ENCODE measurements at regions not wholly inside any gene's neighbourhood (a gene's known extent, or its start where the extent isn't known, plus 50 kb on each side); places are given as distances from the start of the nearest gene placed in this dataset.
"Not testable (repeated sequence)": the region's sequence is repeated elsewhere in the genome, so short reads cannot be mapped to it uniquely, and the experiment has no call there.

DNA sequence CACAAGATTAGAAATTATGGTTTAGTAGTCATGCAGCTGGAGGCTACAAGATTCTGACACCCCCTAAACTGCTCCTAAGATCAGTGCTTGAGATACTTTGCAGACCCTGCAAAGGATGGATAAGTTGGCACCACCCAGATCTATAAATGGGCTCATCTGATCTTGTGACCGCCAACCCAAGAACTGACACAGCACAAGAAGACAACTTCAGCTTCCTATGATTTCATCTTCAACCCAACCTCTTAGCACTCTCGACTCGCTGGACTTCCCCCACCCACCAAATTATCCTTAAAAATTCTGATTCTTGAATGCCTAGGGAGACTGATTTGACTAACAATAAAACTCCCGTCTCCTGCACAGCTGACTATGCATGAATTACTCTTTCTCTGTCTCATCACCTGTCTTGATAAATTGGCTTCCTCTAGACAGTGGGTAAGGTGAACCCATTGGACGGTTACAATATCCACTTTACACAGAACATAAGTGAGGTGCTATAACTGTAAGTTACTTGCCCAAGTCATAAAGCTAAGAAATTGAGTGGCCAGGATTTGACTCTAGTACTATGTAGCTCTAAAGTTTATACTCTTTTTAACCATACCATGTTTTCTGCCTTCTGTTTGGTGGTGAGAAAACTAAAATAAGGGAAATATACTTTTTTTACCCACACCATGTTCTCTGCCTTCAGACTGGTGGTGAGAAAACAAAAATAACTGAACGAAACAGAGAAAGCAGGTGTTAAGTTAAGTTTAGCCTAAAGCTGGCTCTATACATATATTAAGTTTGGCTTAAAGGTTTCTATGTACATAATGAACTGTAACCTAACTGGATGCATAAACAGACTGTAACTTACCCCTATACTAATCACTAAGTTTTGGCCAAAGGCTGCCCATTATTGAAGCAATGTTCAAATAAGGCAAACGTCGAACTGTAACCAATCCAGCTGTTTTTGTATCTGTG lies 962.3 kb upstream of the NXPH2 start:
- DNase-seq (ENCODE audit: extremely low spot score), result no peak
- Histone ChIP-seq H3K27ac (ENCODE audit: low read depth) (no peak overlapping the region), H3K4me1 (ENCODE audit: insufficient read depth) (no peaks in the 10 kb centered on the region), H3K36me3 (ENCODE audit: insufficient read depth) (no peaks in the 10 kb centered on the region), H3K4me3 (ENCODE audit: low read depth, low read length) (no peak overlapping the region)
- WGBS, result 82% methylated on average over 8 of the region's 8 CpGs

DNA sequence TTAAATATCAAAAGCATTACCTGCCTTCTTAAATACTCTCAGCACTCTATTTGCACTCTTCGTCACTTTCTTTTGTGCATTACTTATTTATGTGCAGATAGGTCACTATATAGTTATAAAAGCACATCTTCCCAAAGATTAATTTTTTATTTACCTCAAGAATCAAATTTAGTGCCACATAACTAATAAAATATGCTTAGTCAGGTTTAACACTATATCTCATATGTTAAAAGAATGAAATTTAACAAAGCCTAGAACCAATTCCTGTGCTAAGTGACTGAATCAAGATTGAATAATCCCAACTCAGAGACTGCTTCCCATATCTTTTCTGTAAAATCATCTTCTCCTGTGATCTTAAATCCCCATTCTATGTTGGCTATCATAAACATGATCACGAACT lies 957.5 kb upstream of the NXPH2 start:
- no peaks in the 10 kb centered on the region for H3K36me3 ChIP-seq (ENCODE audit: insufficient read depth)
- 78% methylated on average over 2 of the region's 2 CpGs for WGBS
- H3K4me1 ChIP-seq (ENCODE audit: insufficient read depth), result no peaks in the 10 kb centered on the region
- H3K4me3 ChIP-seq (ENCODE audit: low read depth, low read length), result no peak overlapping the region
- no peak for DNase-seq (ENCODE audit: extremely low spot score)
- no peak overlapping the region for H3K27ac ChIP-seq (ENCODE audit: low read depth)

DNA sequence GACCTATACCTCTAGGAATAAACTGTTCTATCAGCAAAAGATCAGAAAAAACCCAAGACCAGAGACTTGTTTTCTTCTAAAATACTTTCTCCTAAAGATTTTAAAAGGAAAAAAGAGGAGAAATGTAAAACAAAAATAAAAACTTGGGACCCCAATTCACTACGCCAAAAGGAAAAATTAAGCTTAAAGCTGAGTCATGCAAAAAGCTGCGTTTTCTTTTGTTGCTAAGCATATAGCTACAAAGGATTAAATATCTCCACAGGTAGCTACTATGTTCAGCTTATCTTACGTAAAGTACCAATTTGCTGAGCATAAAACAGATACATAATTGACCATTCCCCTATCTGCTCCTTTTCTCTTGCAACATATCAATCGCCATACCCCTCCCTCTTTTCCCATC lies 950.0 kb upstream of the NXPH2 start:
- Histone ChIP-seq H3K4me3 (ENCODE audit: low read depth, low read length) (no peak overlapping the region), H3K36me3 (ENCODE audit: insufficient read depth) (no peaks in the 10 kb centered on the region), H3K27ac (ENCODE audit: low read depth) (no peak overlapping the region), H3K4me1 (ENCODE audit: insufficient read depth) (no peaks in the 10 kb centered on the region)
- 87% methylated on average over 4 of the region's 4 CpGs for WGBS
- DNase-seq (ENCODE audit: extremely low spot score), result no peak

DNA sequence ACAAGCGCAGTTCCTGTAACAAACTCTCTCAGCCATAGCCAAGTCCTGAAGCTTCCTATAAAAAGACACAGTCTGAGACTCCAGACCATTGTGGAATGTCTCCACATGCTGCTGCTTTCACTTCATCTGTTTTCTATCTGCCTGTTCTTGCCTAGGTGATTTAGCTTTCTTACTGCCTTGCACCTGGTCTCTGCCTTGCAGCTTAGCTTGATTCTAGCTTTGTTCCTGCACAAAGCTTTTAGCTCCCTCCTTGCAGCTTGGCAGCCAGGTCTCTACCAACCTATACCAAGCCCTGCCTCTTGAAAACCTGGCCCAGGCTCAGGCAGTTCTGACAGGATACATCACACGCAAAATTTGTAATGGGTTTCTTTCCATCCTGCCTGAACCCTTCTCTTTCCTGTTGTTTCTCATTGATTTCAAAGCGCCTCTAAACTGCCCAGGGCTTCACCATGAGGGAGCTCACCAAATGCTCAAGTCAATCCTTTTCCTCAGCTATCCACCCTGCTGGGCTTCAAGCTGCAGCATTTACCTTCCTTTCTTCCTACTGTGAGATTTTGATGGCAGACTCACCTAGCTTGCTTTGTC lies 941.3 kb upstream of the NXPH2 start:
- WGBS, result 52% methylated on average over 3 of the region's 3 CpGs
- no peak for DNase-seq (ENCODE audit: extremely low spot score)
- Histone ChIP-seq H3K27ac (ENCODE audit: low read depth) (no peak overlapping the region), H3K4me3 (ENCODE audit: low read depth, low read length) (no peak overlapping the region), H3K4me1 (ENCODE audit: insufficient read depth) (no peaks in the 10 kb centered on the region), H3K36me3 (ENCODE audit: insufficient read depth) (no peaks in the 10 kb centered on the region)

DNA sequence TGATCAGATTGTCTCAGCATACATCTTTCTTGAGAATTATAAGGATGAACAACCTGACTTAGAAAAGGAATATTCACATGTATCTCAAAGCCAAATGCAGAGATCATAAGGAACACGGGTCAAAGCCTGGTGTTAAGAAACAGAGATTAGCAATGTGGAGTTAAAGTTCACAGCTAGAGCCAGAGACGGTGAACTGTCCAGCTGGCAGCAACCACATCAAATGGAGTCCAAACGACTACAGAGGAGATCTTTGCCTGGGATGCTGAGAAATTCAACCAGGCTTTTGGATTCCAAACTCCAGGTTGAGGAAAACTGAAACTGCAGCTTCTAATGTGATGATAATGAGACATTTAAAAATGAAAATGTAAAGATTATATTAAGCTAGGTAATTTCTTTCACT lies 939.9 kb upstream of the NXPH2 start:
- H3K27ac ChIP-seq (ENCODE audit: low read depth), result no peak overlapping the region
- H3K4me1 ChIP-seq (ENCODE audit: insufficient read depth), result no peaks in the 10 kb centered on the region
- H3K36me3 ChIP-seq (ENCODE audit: insufficient read depth), result no peaks in the 10 kb centered on the region
- no peak for DNase-seq (ENCODE audit: extremely low spot score)
- WGBS, result 36% methylated on average over 3 of the region's 3 CpGs
- no peak overlapping the region for H3K4me3 ChIP-seq (ENCODE audit: low read depth, low read length)

DNA sequence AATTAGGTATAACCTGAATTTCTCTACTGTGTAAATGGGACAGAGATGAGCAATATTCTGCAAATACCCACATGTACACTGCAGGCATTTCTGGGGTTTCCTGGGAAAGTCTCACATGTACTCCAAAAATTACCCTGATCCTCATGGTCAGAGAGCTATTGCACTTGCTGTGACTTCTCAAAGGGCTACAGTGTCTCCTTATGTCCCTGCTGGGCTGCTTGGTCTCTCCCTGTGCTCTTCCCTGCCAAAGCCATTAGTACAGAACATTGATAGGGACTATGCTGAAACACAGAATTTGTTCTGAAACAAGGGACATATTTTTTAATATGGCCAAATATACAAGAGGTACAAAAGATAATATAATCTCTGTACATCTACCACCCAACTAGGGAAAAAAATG lies 924.4 kb upstream of the NXPH2 start:
- Histone ChIP-seq H3K4me1 (ENCODE audit: insufficient read depth) (no peaks in the 10 kb centered on the region), H3K27ac (ENCODE audit: low read depth) (no peak overlapping the region), H3K4me3 (ENCODE audit: low read depth, low read length) (no peak overlapping the region), H3K36me3 (ENCODE audit: insufficient read depth) (no peaks in the 10 kb centered on the region)
- DNase-seq (ENCODE audit: extremely low spot score), result no peak

DNA sequence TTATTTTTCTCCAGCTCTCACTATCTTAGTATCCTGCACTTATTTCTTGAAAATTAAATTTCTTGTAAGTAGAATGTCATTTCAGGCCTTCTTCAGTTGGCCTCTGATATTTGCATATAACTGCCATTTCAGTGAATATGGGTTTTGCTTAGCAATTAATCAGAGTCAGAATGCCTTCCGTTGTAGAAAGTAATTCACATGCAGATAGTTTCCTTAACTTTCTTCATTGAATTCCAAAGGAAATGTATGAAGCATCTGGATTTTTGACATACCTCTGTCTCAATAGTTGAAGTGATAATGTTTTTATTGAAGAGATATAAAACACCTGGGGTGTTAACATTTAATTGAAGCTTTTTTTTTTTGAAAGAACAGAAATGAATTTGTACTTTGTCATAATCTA lies 914.1 kb upstream of the NXPH2 start:
- Histone ChIP-seq H3K4me3 (ENCODE audit: low read depth, low read length) (no peak overlapping the region), H3K27ac (ENCODE audit: low read depth) (no peak overlapping the region), H3K36me3 (ENCODE audit: insufficient read depth) (no peaks in the 10 kb centered on the region), H3K4me1 (ENCODE audit: insufficient read depth) (no peaks in the 10 kb centered on the region)
- 43% methylated on average over 1 of the region's 1 CpG for WGBS
- DNase-seq (ENCODE audit: extremely low spot score), result no peak

DNA sequence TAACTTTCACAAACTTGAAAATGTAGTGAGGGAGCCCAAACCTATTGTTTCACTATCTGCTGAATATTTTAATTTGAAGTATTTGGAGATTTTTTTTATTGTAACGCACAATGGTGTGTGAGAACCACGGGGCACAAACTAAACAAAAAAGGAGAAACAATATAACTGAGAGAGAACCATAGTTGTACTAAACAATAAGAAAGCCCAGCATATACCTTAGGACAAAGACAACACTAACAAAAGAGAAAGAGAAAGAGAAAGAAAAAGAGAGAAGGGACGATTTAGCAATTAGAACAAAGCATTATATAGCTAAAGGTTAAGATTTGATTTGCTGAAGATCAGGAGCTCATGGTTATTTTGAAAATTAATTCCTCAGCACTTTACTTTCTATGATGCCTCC lies 906.0 kb upstream of the NXPH2 start:
- no peak overlapping the region for H3K27ac ChIP-seq (ENCODE audit: low read depth)
- H3K4me1 ChIP-seq (ENCODE audit: insufficient read depth), result peaks cover 2% of the 10 kb centered on the region
- H3K4me3 ChIP-seq (ENCODE audit: low read depth, low read length), result no peak overlapping the region
- no peak for DNase-seq (ENCODE audit: extremely low spot score)
- WGBS, result 85% methylated on average over 3 of the region's 3 CpGs
- no peaks in the 10 kb centered on the region for H3K36me3 ChIP-seq (ENCODE audit: insufficient read depth)

DNA sequence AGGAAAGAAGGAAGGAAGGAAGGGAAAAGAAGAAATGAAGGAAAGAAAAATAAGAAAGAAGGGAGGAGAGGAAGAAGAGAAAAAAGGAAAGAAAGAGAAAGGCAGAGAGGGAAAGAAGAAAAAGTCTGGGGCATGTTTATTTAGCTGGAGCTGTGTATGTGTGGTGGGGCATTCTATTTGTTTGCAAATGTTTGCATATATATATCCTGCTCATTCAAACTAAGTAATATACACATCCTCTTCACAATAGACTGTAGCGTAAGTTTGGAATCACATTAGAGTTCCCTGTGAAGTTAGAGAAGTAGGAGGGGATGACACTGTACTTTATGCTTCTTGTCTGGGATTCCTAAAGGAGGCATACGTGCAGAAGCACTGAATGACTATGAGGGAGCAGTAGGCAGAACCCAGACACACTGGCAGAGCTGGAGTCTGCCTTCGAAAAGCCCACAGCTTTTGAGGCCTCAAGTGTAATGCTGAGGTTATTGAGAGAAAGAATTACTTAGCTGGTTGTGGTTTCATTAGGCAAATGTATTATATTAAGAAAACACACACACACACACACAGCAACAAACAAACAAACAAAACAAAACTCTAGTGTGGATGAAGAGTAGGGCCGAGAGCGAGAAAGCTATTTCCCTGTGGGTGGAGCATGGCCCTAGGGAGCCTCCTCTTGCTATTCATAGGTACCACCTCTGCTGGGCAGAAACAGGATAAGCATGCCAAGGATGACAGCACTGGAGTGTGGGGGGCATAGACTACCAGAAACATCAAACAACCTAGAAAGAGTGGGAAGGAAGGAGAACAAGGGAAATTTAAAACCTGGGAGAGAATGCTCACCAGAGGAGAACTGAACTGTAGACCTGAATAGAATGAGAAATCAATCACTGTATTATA lies 905.1 kb upstream of the NXPH2 start:
- no peak overlapping the region for H3K27ac ChIP-seq (ENCODE audit: low read depth)
- H3K4me3 ChIP-seq (ENCODE audit: low read depth, low read length), result no peak overlapping the region
- H3K4me1 ChIP-seq (ENCODE audit: insufficient read depth), result peaks cover 2% of the 10 kb centered on the region
- WGBS, result 79% methylated on average over 5 of the region's 5 CpGs
- DNase-seq (ENCODE audit: extremely low spot score), result no peak
- no peaks in the 10 kb centered on the region for H3K36me3 ChIP-seq (ENCODE audit: insufficient read depth)

DNA sequence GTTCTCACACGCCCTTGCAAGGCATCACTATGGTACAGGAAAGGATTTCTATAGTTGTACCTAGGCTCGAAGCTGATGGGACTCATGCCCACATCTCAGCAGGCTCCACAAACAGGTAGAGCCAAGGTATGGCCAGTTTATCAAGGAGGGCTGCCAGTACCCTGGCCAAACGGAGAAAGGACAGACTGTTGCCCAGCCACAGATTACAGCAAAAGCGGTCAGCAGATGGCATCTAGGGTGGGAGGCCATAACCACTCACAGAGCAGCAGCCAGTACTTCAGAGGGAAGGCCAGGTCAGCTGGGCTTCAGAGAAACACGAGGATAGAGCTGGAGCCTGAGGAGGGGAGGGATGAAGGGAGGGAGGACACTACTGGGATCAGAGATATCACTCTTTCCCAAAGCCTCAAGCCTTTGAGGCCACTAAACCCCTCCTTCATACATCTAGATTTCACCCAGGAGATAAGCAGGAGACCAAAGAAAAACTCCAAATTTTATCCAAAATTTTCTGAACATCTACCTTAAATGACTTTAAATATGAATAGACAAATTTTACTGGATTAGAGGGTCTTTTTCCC lies 904.2 kb upstream of the NXPH2 start:
- no peak for DNase-seq (ENCODE audit: extremely low spot score)
- no peak overlapping the region for H3K4me3 ChIP-seq (ENCODE audit: low read depth, low read length)
- peaks cover 2% of the 10 kb centered on the region for H3K4me1 ChIP-seq (ENCODE audit: insufficient read depth)
- no peaks in the 10 kb centered on the region for H3K36me3 ChIP-seq (ENCODE audit: insufficient read depth)
- H3K27ac ChIP-seq (ENCODE audit: low read depth), result no peak overlapping the region
- 69% methylated on average over 5 of the region's 5 CpGs for WGBS

DNA sequence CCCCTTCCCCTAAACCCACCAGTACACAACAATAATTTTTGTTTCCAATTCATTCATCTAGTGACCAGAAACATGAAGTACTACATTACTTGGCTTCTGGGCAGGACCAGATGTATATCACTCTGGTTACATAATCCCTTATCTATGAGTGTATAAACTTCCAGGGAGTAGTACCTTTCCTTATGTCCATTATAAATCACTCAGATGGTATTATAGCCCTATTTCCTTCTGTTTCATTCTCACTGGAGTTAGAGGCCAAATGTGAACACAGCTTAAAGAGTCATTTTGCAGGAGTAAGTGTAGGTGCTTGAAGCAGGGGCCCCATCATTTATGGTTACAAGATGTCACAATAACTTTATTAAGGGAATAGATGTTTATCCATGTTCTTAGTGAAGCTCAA lies 894.4 kb upstream of the NXPH2 start:
- no peak for DNase-seq (ENCODE audit: extremely low spot score)
- Histone ChIP-seq H3K4me3 (ENCODE audit: low read depth, low read length) (no peak overlapping the region), H3K27ac (ENCODE audit: low read depth) (no peak overlapping the region), H3K4me1 (ENCODE audit: insufficient read depth) (no peaks in the 10 kb centered on the region), H3K36me3 (ENCODE audit: insufficient read depth) (no peaks in the 10 kb centered on the region)

DNA sequence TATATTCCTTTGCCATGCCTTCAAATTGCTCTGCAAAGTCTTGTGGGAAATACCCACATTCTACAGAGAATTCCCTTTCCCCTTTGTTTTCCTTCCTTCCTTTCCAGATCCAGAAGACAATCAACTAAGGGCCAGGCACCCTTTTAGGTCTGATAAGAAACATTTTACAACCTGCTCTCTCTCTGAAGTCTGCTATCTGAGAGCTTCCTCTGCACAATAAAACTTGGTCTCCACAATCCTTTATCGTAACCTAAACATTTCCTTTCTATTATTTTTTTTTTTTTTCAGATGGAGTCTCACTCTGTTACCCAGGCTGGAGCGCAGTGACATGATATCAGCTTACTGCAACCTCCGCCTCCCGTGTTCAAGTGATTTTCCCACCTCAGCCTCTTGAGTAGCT lies 893.3 kb upstream of the NXPH2 start:
- WGBS, result 52% methylated on average over 4 of the region's 4 CpGs
- not testable (repeated sequence) for H3K36me3 ChIP-seq (ENCODE audit: insufficient read depth); H3K4me3 ChIP-seq (ENCODE audit: low read depth, low read length); DNase-seq (ENCODE audit: extremely low spot score); H3K27ac ChIP-seq (ENCODE audit: low read depth); H3K4me1 ChIP-seq (ENCODE audit: insufficient read depth)

DNA sequence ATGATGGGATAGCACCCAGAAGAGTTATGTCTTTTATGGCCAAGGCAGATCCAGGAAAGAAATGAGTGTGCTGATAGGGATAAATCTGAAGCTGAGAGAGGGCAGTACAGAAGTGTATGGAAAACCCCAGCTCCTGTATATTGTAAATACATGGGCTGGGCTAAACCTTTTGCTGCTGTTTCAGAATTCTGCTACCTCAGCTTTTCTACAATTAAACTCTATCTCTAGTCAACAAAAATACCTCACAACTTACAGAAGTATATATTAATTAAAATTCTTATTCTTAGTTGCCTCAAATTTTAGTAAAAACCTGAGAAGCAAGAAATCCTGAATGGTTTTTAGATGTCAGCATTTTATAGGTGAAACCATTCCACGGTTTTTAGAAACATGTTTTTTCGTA lies 889.5 kb upstream of the NXPH2 start:
- H3K36me3 ChIP-seq (ENCODE audit: insufficient read depth), result no peaks in the 10 kb centered on the region
- H3K4me3 ChIP-seq (ENCODE audit: low read depth, low read length), result no peak overlapping the region
- no peak for DNase-seq (ENCODE audit: extremely low spot score)
- H3K4me1 ChIP-seq (ENCODE audit: insufficient read depth), result no peaks in the 10 kb centered on the region
- no peak overlapping the region for H3K27ac ChIP-seq (ENCODE audit: low read depth)
- 65% methylated on average over 2 of the region's 2 CpGs for WGBS
